Neural cell (in vitro differentiated cells): ENCODE measurements at regions not wholly inside any gene's neighbourhood (a gene's known extent, or its start where the extent isn't known, plus 50 kb on each side); places are given as distances from the start of the nearest gene placed in this dataset.

ENCODE experiments used
- EP300 ChIP-seq: fragments of 450-650 bp; conservative IDR thresholded peaks from 2 replicates; pipeline ENCODE4 v1.6.1; 2014; ENCODE audit warnings: antibody characterized with exemption, mild to moderate bottlenecking, moderate library complexity; ENCODE audit not compliant: poor library complexity, severe bottlenecking
- EZH2 ChIP-seq: fragments of 200-600, 300-800 bp; shearing (Covaris generic), sonication (generic); IDR thresholded peaks from 2 replicates; pipeline ENCODE4 v1.6.1; 2014; ENCODE audit warnings: antibody characterized with exemption, low read length, borderline replicate concordance, mild to moderate bottlenecking; ENCODE audit not compliant: insufficient read depth, poor library complexity, severe bottlenecking
- MXI1 ChIP-seq: fragments of 450-650 bp; conservative IDR thresholded peaks from 2 replicates; pipeline ENCODE4 v1.6.1; 2014; ENCODE audit warnings: antibody characterized with exemption, mild to moderate bottlenecking; ENCODE audit not compliant: poor library complexity, severe bottlenecking
- POLR2AphosphoS5 ChIP-seq: IDR thresholded peaks from 2 replicates; pipeline ENCODE4 v1.6.1; 2012
- RAD21 ChIP-seq: fragments of 450-650 bp; conservative IDR thresholded peaks from 2 replicates; pipeline ENCODE4 v1.6.1; 2014; ENCODE audit warnings: antibody characterized with exemption, mild to moderate bottlenecking, moderate library complexity
- TAF1 ChIP-seq: IDR thresholded peaks from 2 replicates; pipeline ENCODE4 v1.6.1; 2012; ENCODE audit warnings: low read depth
- TF ChIP-seq, protein P1 (sequence below): fragments of 450-650 bp; IDR thresholded peaks from 2 replicates; pipeline ENCODE4 v1.5.1; 2014; ENCODE audit warnings: antibody characterized with exemption, mild to moderate bottlenecking, moderate library complexity; ENCODE audit not compliant: poor library complexity, severe bottlenecking
- TF ChIP-seq, protein P2 (sequence below): IDR thresholded peaks from 2 replicates; pipeline ENCODE4 v1.6.1; 2012; ENCODE audit warnings: borderline replicate concordance

DNA sequence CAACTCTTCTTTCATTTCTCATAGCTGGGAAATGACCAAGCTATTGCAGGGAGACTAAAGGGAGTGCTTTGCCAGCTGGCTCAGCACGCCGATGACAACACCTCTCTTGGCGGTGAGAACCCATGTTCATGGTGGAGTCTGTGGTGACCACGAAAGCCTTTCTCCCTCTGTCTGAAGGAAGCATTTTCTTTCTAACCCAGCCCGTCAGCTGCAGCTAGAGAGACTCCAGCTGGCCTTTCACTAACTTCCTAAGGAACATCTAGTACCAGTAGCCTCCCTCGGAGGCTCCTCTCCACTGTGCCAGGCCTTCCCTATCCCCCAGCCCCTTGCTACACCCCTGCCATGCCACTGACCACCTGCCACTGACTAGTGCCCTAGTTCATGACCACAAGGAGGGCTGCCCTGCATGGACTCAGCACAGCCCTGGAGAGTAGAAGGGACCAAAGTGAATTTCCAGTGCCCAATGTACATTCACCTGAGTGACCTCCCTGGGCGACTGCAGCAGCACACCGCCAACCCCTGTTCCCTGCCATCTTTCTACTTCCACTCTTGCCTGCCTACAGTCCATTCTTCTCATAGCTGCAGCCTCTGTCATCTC, 81.3 kb downstream of the CBLN1 start:
- TF ChIP-seq, protein P1, sequence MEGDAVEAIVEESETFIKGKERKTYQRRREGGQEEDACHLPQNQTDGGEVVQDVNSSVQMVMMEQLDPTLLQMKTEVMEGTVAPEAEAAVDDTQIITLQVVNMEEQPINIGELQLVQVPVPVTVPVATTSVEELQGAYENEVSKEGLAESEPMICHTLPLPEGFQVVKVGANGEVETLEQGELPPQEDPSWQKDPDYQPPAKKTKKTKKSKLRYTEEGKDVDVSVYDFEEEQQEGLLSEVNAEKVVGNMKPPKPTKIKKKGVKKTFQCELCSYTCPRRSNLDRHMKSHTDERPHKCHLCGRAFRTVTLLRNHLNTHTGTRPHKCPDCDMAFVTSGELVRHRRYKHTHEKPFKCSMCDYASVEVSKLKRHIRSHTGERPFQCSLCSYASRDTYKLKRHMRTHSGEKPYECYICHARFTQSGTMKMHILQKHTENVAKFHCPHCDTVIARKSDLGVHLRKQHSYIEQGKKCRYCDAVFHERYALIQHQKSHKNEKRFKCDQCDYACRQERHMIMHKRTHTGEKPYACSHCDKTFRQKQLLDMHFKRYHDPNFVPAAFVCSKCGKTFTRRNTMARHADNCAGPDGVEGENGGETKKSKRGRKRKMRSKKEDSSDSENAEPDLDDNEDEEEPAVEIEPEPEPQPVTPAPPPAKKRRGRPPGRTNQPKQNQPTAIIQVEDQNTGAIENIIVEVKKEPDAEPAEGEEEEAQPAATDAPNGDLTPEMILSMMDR, result no peak
- TF ChIP-seq, protein P2, sequence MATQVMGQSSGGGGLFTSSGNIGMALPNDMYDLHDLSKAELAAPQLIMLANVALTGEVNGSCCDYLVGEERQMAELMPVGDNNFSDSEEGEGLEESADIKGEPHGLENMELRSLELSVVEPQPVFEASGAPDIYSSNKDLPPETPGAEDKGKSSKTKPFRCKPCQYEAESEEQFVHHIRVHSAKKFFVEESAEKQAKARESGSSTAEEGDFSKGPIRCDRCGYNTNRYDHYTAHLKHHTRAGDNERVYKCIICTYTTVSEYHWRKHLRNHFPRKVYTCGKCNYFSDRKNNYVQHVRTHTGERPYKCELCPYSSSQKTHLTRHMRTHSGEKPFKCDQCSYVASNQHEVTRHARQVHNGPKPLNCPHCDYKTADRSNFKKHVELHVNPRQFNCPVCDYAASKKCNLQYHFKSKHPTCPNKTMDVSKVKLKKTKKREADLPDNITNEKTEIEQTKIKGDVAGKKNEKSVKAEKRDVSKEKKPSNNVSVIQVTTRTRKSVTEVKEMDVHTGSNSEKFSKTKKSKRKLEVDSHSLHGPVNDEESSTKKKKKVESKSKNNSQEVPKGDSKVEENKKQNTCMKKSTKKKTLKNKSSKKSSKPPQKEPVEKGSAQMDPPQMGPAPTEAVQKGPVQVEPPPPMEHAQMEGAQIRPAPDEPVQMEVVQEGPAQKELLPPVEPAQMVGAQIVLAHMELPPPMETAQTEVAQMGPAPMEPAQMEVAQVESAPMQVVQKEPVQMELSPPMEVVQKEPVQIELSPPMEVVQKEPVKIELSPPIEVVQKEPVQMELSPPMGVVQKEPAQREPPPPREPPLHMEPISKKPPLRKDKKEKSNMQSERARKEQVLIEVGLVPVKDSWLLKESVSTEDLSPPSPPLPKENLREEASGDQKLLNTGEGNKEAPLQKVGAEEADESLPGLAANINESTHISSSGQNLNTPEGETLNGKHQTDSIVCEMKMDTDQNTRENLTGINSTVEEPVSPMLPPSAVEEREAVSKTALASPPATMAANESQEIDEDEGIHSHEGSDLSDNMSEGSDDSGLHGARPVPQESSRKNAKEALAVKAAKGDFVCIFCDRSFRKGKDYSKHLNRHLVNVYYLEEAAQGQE, result no peak
- TF ChIP-seq EP300, result no peak
- TF ChIP-seq TAF1, result no peak
- TF ChIP-seq EZH2, result no peak
- no peak for TF ChIP-seq RAD21
- TF ChIP-seq POLR2AphosphoS5, result no peak
- no peak for TF ChIP-seq MXI1
